ENCODE measurements at regions not wholly inside any gene's neighbourhood (a gene's known extent, or its start where the extent isn't known, plus 50 kb on each side); places are given as distances from the start of the nearest gene placed in this dataset.

- no peak for TF ChIP-seq SRF (IDR thresholded peaks at IDR 0.05; ENCODE audit: low read depth, low read length)
- no peak for TF ChIP-seq CBX5 (IDR thresholded peaks at IDR 0.05; ENCODE audit: low read depth, low read length)
- no peak for TF ChIP-seq POLR2AphosphoS5 (IDR thresholded peaks at IDR 0.05; ENCODE audit: low read depth, low read length)
- TF ChIP-seq SAP30 (IDR thresholded peaks at IDR 0.05; ENCODE audit: insufficient read depth, insufficient replicate concordance, low read length), result no peak
- no peak for TF ChIP-seq BRCA1 (IDR thresholded peaks at IDR 0.05; ENCODE audit: low read depth, low read length)
- no peak for TF ChIP-seq JUND (IDR thresholded peaks at IDR 0.05; ENCODE audit: low read length)
- TF ChIP-seq EP300 (IDR thresholded peaks at IDR 0.05; ENCODE audit: borderline replicate concordance in 1 of 2, low read depth in 2 of 2, low read length in 2 of 2), result no peak
- TF ChIP-seq, protein P1, sequence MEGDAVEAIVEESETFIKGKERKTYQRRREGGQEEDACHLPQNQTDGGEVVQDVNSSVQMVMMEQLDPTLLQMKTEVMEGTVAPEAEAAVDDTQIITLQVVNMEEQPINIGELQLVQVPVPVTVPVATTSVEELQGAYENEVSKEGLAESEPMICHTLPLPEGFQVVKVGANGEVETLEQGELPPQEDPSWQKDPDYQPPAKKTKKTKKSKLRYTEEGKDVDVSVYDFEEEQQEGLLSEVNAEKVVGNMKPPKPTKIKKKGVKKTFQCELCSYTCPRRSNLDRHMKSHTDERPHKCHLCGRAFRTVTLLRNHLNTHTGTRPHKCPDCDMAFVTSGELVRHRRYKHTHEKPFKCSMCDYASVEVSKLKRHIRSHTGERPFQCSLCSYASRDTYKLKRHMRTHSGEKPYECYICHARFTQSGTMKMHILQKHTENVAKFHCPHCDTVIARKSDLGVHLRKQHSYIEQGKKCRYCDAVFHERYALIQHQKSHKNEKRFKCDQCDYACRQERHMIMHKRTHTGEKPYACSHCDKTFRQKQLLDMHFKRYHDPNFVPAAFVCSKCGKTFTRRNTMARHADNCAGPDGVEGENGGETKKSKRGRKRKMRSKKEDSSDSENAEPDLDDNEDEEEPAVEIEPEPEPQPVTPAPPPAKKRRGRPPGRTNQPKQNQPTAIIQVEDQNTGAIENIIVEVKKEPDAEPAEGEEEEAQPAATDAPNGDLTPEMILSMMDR (IDR thresholded peaks at IDR 0.05; ENCODE audit: control extremely low read depth in 1 of 3, insufficient read depth in 1 of 3, low read depth in 1 of 3, low read length in 3 of 3), result no peak
Observed at GRCh38 chr1:87197156-87197555, 131.5 kb upstream of the LMO4 start.
